Upper lobe of right lung (tissue), 1 donor: ENCODE measurements at regions not wholly inside any gene's neighbourhood (a gene's known extent, or its start where the extent isn't known, plus 50 kb on each side); places are given as distances from the start of the nearest gene placed in this dataset.

ENCODE experiments used
- ATAC-seq: fragments of 200-7000 bp; cut with Tn5 transposase; one replicate; pipeline ENCODE4 v1.9.1; 2020; ENCODE audit warnings: mild to moderate bottlenecking, moderate library complexity
- DNase-seq: peaks from one replicate; pipeline ENCODE4 v3.0.0-alpha.2; 2020
- H3K27ac ChIP-seq: fragments of 200-600 bp; one replicate; pipeline ENCODE4 v1.8.0; 2022
- H3K27me3 ChIP-seq: fragments of 200-600 bp; one replicate; pipeline ENCODE4 v1.8.0; 2022; ENCODE audit warnings: mild to moderate bottlenecking
- H3K36me3 ChIP-seq: fragments of 200-600 bp; one replicate; pipeline ENCODE4 v1.8.0; 2022
- H3K4me1 ChIP-seq: fragments of 200-600 bp; one replicate; pipeline ENCODE4 v1.8.0; 2022
- H3K4me3 ChIP-seq: fragments of 200-600 bp; one replicate; pipeline ENCODE4 v1.8.0; 2022; ENCODE audit warnings: mild to moderate bottlenecking
- H3K9me3 ChIP-seq: fragments of 200-600 bp; one replicate; pipeline ENCODE4 v1.8.0; 2022
- intact Hi-C: fragments of 100-400 bp; cut with DNase I; formaldehyde crosslinking; loops from one replicate; pipeline ENCODE4 v1.11.0; 2022
- TF ChIP-seq, protein P1 (sequence below): fragments of 200-600 bp; IDR thresholded peaks from one replicate; pipeline ENCODE4 v1.8.0; 2022; ENCODE audit warnings: antibody characterized with exemption
- donor health status: DM: no; HTN: yes; CAD: no; lungs with severe emphysema.

DNA sequence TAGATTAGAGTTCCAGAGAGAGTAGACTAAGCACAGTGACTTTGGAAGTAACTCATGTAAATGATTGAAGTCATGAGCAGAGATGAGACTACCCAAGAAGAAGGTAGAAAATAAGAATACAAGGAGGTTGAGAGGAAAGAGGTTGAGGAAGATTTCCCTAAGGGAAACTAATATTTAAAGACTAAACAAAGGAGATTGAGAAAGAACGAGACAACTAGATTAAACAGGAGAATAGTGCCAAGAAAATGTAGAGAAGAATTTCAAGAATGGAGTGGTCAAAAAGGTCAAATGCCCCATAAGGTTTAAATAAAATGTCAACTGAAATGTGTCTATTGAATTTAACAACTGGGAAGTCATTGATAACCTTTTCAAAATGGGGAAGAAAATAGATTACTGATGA lies 59.0 kb downstream of the RPS29 start:
- no peak for DNase-seq
- no peak for ATAC-seq

DNA sequence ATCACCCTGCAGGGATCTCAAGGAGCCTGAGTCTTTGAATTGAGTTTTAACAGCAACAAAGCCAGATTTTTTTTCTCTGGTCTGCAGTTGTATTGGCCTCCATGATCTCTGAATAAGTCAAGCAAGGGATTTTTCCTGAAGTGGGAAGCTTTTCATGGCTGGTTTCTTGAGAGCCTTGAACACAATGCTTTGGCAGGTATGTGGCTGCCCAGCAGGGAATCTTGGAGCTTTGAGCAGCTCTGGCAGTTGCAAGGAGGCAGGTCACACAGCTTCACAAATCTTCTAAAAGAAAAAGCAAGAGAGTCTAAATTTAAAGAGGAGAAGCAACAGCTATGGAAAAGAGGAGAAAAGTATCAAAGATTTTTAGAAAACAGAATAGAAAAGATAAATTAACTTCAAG lies 60.1 kb downstream of the RPS29 start:
- TF ChIP-seq, protein P1, sequence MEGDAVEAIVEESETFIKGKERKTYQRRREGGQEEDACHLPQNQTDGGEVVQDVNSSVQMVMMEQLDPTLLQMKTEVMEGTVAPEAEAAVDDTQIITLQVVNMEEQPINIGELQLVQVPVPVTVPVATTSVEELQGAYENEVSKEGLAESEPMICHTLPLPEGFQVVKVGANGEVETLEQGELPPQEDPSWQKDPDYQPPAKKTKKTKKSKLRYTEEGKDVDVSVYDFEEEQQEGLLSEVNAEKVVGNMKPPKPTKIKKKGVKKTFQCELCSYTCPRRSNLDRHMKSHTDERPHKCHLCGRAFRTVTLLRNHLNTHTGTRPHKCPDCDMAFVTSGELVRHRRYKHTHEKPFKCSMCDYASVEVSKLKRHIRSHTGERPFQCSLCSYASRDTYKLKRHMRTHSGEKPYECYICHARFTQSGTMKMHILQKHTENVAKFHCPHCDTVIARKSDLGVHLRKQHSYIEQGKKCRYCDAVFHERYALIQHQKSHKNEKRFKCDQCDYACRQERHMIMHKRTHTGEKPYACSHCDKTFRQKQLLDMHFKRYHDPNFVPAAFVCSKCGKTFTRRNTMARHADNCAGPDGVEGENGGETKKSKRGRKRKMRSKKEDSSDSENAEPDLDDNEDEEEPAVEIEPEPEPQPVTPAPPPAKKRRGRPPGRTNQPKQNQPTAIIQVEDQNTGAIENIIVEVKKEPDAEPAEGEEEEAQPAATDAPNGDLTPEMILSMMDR = no peak
- no peaks in the 10 kb centered on the region for H3K9me3 ChIP-seq
- H3K27ac ChIP-seq = no peak overlapping the region
- intact Hi-C loops = no loop called here
- no peaks in the 10 kb centered on the region for H3K36me3 ChIP-seq
- ATAC-seq = no peak
- no peak for DNase-seq
- H3K4me3 ChIP-seq = no peak overlapping the region
- H3K27me3 ChIP-seq = no peaks in the 10 kb centered on the region
- H3K4me1 ChIP-seq = no peaks in the 10 kb centered on the region

More for the DNA sequence above, 59.0 kb downstream of the RPS29 start:
- Histone ChIP-seq H3K36me3 (no peaks in the 10 kb centered on the region), H3K9me3 (no peaks in the 10 kb centered on the region), H3K4me3 (no peak overlapping the region), H3K4me1 (no peaks in the 10 kb centered on the region), H3K27ac (no peak overlapping the region), H3K27me3 (no peaks in the 10 kb centered on the region)
- intact Hi-C loops = no loop called here
- TF ChIP-seq, protein P1 = no peak

DNA sequence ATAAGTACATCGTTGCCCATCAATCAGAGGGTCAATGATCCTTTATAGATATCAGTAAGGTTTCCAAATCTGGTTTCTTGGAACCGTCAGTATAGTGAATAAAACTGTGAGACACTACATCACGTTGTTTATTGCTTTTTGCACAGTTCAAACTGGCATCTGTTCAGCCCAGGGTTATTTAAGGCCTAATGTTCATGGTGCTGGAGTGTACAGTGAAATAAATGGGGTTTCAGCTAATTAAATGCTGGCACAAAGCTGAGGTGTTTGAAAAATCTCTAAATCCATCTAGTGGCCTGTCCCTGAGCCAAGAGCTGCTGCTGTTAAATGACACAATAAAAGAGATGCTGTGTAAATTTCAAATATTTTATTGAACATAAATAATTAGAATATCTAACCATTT lies 69.9 kb downstream of the RPS29 start:
- TF ChIP-seq, protein P1 = no peak
- Histone ChIP-seq H3K9me3 (no peaks in the 10 kb centered on the region), H3K36me3 (no peaks in the 10 kb centered on the region), H3K4me1 (no peaks in the 10 kb centered on the region), H3K27me3 (no peaks in the 10 kb centered on the region), H3K27ac (no peak overlapping the region), H3K4me3 (no peak overlapping the region)
- intact Hi-C loops = no loop called here
- ATAC-seq = no peak
- no peak for DNase-seq

DNA sequence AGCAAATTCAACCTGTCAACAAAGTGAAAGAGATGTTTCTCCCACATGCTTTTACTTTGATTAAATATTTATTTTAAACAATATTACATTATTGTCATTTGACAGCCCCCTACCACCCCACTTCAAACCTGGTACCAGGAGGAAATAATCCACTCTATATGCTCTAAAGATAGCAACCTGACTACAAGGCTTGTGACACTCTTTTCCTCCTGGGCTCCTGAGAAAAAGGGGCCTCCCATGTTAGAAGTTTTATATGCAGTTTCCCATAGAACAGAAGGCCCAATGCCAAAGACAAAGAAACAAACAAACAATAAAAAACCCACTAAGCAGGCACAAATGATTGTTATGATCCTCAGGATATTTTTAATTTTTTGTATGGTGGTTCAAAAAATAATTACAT lies 73.6 kb downstream of the RPS29 start:
- H3K27me3 ChIP-seq = no peaks in the 10 kb centered on the region
- no peak overlapping the region for H3K4me3 ChIP-seq
- no peaks in the 10 kb centered on the region for H3K9me3 ChIP-seq
- no peak for ATAC-seq
- intact Hi-C loops = no loop called here
- DNase-seq = no peak
- no peaks in the 10 kb centered on the region for H3K4me1 ChIP-seq
- H3K36me3 ChIP-seq = no peaks in the 10 kb centered on the region
- TF ChIP-seq, protein P1 = no peak
- no peak overlapping the region for H3K27ac ChIP-seq

DNA sequence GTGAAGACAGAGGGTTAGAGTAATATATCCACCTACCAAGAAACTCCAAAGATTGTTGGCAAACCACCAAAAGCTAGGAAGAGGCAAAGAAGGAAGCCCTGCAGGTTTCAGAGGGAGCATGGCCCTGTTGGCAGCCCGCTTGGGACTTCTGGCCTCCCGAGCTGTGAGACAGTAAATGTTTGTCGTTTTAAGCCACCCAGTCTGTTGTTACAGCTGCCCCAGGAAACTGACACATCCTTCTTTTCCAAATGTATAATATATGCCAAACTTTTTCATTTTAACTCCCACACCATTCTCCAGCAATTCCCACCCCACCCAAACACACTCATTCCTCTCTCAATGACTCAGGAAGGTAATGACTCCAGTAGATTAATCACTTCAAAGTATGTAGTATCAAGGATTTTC lies 74.0 kb downstream of the RPS29 start:
- no peak overlapping the region for H3K4me3 ChIP-seq
- no peak for ATAC-seq
- no peak for DNase-seq
- no peak overlapping the region for H3K27ac ChIP-seq
- no peaks in the 10 kb centered on the region for H3K27me3 ChIP-seq
- H3K9me3 ChIP-seq = no peaks in the 10 kb centered on the region
- TF ChIP-seq, protein P1 = no peak
- H3K4me1 ChIP-seq = no peaks in the 10 kb centered on the region
- intact Hi-C loops = no loop called here
- H3K36me3 ChIP-seq = no peaks in the 10 kb centered on the region

DNA sequence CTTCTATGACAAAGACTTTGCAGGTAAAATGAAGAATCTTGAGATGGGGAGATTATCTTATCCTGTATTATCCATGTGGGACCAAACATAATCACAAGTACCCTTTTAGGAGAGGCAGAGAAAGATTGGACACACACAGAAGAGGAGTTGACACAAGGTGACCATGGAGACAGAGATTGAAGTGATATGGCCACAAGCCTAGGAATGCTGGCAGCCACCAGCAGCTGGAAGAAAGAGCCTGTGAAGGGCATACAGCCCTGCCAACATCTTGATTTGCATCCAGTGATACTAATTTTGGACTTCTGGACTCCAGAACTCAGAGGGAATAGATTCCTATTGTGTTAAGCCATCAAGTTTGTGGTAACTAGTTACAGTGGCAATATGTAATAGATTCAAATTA lies 78.1 kb downstream of the RPS29 start:
- Histone ChIP-seq H3K27ac (no peak overlapping the region), H3K27me3 (no peaks in the 10 kb centered on the region), H3K36me3 (no peaks in the 10 kb centered on the region), H3K4me1 (no peaks in the 10 kb centered on the region), H3K9me3 (no peaks in the 10 kb centered on the region), H3K4me3 (no peak overlapping the region)
- intact Hi-C loops = no loop called here
- TF ChIP-seq, protein P1 = no peak
- DNase-seq = no peak
- ATAC-seq = no peak
